ENCODE measurements at regions not wholly inside any gene's neighbourhood (a gene's known extent, or its start where the extent isn't known, plus 50 kb on each side); places are given as distances from the start of the nearest gene placed in this dataset.

GRCh38 chr4:115850799-115851509, 737.5 kb upstream of the NDST4 start:
- Histone ChIP-seq H3K4me3 (no peak overlapping the region), H3K9me3 (replicated peaks) (peaks cover 4% of the 10 kb centered on the region; the same call in 1 of the 2 replicates)

GRCh38 chr4:115844180-115844579, 730.8 kb upstream of the NDST4 start:
- DNase-seq (ENCODE audit: low read depth in 1 of 2, low spot score in 2 of 2), result no peak
- no peaks in the 10 kb centered on the region for H3K27me3 ChIP-seq (replicated peaks)
- H3K36me3 ChIP-seq, result no peaks in the 10 kb centered on the region
- H3K9me3 ChIP-seq (replicated peaks), result no peaks in the 10 kb centered on the region
- no peak overlapping the region for H3K27ac ChIP-seq
- H3K4me1 ChIP-seq (replicated peaks), result no peaks in the 10 kb centered on the region
- no peak overlapping the region for H3K4me3 ChIP-seq

More at GRCh38 chr4:115850799-115851509, 737.5 kb upstream of the NDST4 start:
- no peak overlapping the region for H3K27ac ChIP-seq
- no peaks in the 10 kb centered on the region for H3K27me3 ChIP-seq (replicated peaks)
- no peaks in the 10 kb centered on the region for H3K36me3 ChIP-seq
- DNase-seq (ENCODE audit: low read depth in 1 of 2, low spot score in 2 of 2), result no peak
- H3K4me1 ChIP-seq (replicated peaks), result no peaks in the 10 kb centered on the region

- Histone ChIP-seq H3K27ac (no peak overlapping the region), H3K27me3 (replicated peaks) (no peaks in the 10 kb centered on the region), H3K36me3 (no peaks in the 10 kb centered on the region), H3K4me1 (replicated peaks) (no peaks in the 10 kb centered on the region), H3K4me3 (no peak overlapping the region), H3K9me3 (replicated peaks) (no peaks in the 10 kb centered on the region)
- no peak for DNase-seq (ENCODE audit: low read depth in 1 of 2, low spot score in 2 of 2)
Observed at GRCh38 chr4:115841871-115842270, 728.5 kb upstream of the NDST4 start.

- no peak for DNase-seq (ENCODE audit: low read depth in 1 of 2, low spot score in 2 of 2)
- H3K27me3 ChIP-seq (replicated peaks), result no peaks in the 10 kb centered on the region
- no peak overlapping the region for H3K4me3 ChIP-seq
- no peak overlapping the region for H3K27ac ChIP-seq
- H3K9me3 ChIP-seq (replicated peaks), result no peaks in the 10 kb centered on the region
- H3K4me1 ChIP-seq (replicated peaks), result no peaks in the 10 kb centered on the region
- H3K36me3 ChIP-seq, result no peaks in the 10 kb centered on the region
Observed at GRCh38 chr4:115834441-115834840, 721.0 kb upstream of the NDST4 start.

GRCh38 chr4:115824630-115825029, 711.2 kb upstream of the NDST4 start:
- DNase-seq (ENCODE audit: low read depth in 1 of 2, low spot score in 2 of 2), result no peak
- H3K27ac ChIP-seq, result no peak overlapping the region
- H3K9me3 ChIP-seq (replicated peaks), result no peaks in the 10 kb centered on the region
- H3K36me3 ChIP-seq, result no peaks in the 10 kb centered on the region
- H3K4me3 ChIP-seq, result no peak overlapping the region
- H3K4me1 ChIP-seq (replicated peaks), result no peaks in the 10 kb centered on the region
- H3K27me3 ChIP-seq (replicated peaks), result no peaks in the 10 kb centered on the region

GRCh38 chr4:115803825-115804224, 690.4 kb upstream of the NDST4 start:
- no peaks in the 10 kb centered on the region for H3K4me1 ChIP-seq (replicated peaks)
- no peak overlapping the region for H3K27ac ChIP-seq
- no peaks in the 10 kb centered on the region for H3K36me3 ChIP-seq
- H3K9me3 ChIP-seq (replicated peaks), result no peaks in the 10 kb centered on the region
- H3K4me3 ChIP-seq, result no peak overlapping the region
- no peak for DNase-seq (ENCODE audit: low read depth in 1 of 2, low spot score in 2 of 2)
- no peaks in the 10 kb centered on the region for H3K27me3 ChIP-seq (replicated peaks)

- Histone ChIP-seq H3K4me1 (replicated peaks) (no peaks in the 10 kb centered on the region), H3K27me3 (replicated peaks) (no peaks in the 10 kb centered on the region), H3K4me3 (no peak overlapping the region), H3K36me3 (no peaks in the 10 kb centered on the region), H3K9me3 (replicated peaks) (0 out of 2 replicates have a peak, but pooled peaks cover 2% of the 10 kb centered on the region), H3K27ac (no peak overlapping the region)
- DNase-seq (ENCODE audit: low read depth in 1 of 2, low spot score in 2 of 2), result no peak
Observed at GRCh38 chr4:115790812-115791211, 677.4 kb upstream of the NDST4 start.

- no peak for DNase-seq (ENCODE audit: low read depth in 1 of 2, low spot score in 2 of 2)
- Histone ChIP-seq H3K4me3 (no peak overlapping the region), H3K27me3 (replicated peaks) (no peaks in the 10 kb centered on the region), H3K9me3 (replicated peaks) (no peaks in the 10 kb centered on the region), H3K36me3 (no peaks in the 10 kb centered on the region), H3K27ac (no peak overlapping the region), H3K4me1 (replicated peaks) (no peaks in the 10 kb centered on the region)
Observed at GRCh38 chr4:115781528-115782146, 668.2 kb upstream of the NDST4 start.

- Histone ChIP-seq H3K36me3 (no peaks in the 10 kb centered on the region), H3K9me3 (replicated peaks) (no peaks in the 10 kb centered on the region), H3K27ac (no peak overlapping the region), H3K4me3 (no peak overlapping the region), H3K27me3 (replicated peaks) (no peaks in the 10 kb centered on the region), H3K4me1 (replicated peaks) (no peaks in the 10 kb centered on the region)
- no peak for DNase-seq (ENCODE audit: low read depth in 1 of 2, low spot score in 2 of 2)
Observed at GRCh38 chr4:115780835-115781234, 667.4 kb upstream of the NDST4 start.

- no peaks in the 10 kb centered on the region for H3K27me3 ChIP-seq (replicated peaks)
- no peak for DNase-seq (ENCODE audit: low read depth in 1 of 2, low spot score in 2 of 2)
- no peak overlapping the region for H3K4me3 ChIP-seq
- H3K9me3 ChIP-seq (replicated peaks), result no peaks in the 10 kb centered on the region
- no peak overlapping the region for H3K27ac ChIP-seq
- H3K4me1 ChIP-seq (replicated peaks), result no peaks in the 10 kb centered on the region
- H3K36me3 ChIP-seq, result no peaks in the 10 kb centered on the region
Observed at GRCh38 chr4:115780268-115780667, 666.8 kb upstream of the NDST4 start.

- no peak overlapping the region for H3K4me3 ChIP-seq
- H3K9me3 ChIP-seq (replicated peaks), result no peaks in the 10 kb centered on the region
- H3K27ac ChIP-seq, result no peak overlapping the region
- no peaks in the 10 kb centered on the region for H3K27me3 ChIP-seq (replicated peaks)
- H3K4me1 ChIP-seq (replicated peaks), result no peaks in the 10 kb centered on the region
- no peak for DNase-seq (ENCODE audit: low read depth in 1 of 2, low spot score in 2 of 2)
- H3K36me3 ChIP-seq, result no peaks in the 10 kb centered on the region
Observed at GRCh38 chr4:115770046-115770543, 656.7 kb upstream of the NDST4 start.

- H3K27me3 ChIP-seq (replicated peaks), result no peaks in the 10 kb centered on the region
- no peak for DNase-seq (ENCODE audit: low read depth in 1 of 2, low spot score in 2 of 2)
- H3K36me3 ChIP-seq, result no peaks in the 10 kb centered on the region
- no peaks in the 10 kb centered on the region for H3K9me3 ChIP-seq (replicated peaks)
- no peak overlapping the region for H3K27ac ChIP-seq
- H3K4me1 ChIP-seq (replicated peaks), result no peaks in the 10 kb centered on the region
- H3K4me3 ChIP-seq, result no peak overlapping the region
Observed at GRCh38 chr4:115769396-115769795, 656.0 kb upstream of the NDST4 start.

- Histone ChIP-seq H3K27ac (no peak overlapping the region), H3K4me3 (no peak overlapping the region), H3K36me3 (no peaks in the 10 kb centered on the region), H3K4me1 (replicated peaks) (no peaks in the 10 kb centered on the region), H3K27me3 (replicated peaks) (no peaks in the 10 kb centered on the region), H3K9me3 (replicated peaks) (no peaks in the 10 kb centered on the region)
- DNase-seq (ENCODE audit: low read depth in 1 of 2, low spot score in 2 of 2), result no peak
Observed at GRCh38 chr4:115763051-115763450, 649.6 kb upstream of the NDST4 start.

GRCh38 chr4:115759231-115759630, 645.8 kb upstream of the NDST4 start:
- DNase-seq (ENCODE audit: low read depth in 1 of 2, low spot score in 2 of 2), result no peak
- H3K27me3 ChIP-seq (replicated peaks), result no peaks in the 10 kb centered on the region
- H3K27ac ChIP-seq, result no peak overlapping the region
- no peaks in the 10 kb centered on the region for H3K9me3 ChIP-seq (replicated peaks)
- H3K36me3 ChIP-seq, result no peaks in the 10 kb centered on the region
- no peak overlapping the region for H3K4me3 ChIP-seq
- no peaks in the 10 kb centered on the region for H3K4me1 ChIP-seq (replicated peaks)
